Stimulated activated CD4-positive, alpha-beta T cell treated with anti-CD3 and anti-CD28 coated beads, Interleukin-12 subunit alpha, Interleukin-12 subunit beta, amount 100 ng/mL, for 48 hours (primary cell): ENCODE measurements at regions not wholly inside any gene's neighbourhood (a gene's known extent, or its start where the extent isn't known, plus 50 kb on each side); places are given as distances from the start of the nearest gene placed in this dataset.
A peak's percentile ranks its signal among the peaks of the same experiment; 100 is the strongest.
"Not testable (repeated sequence)": the region's sequence is repeated elsewhere in the genome, so short reads cannot be mapped to it uniquely, and the experiment has no call there.

Experiments used
- DNase-seq, 3 donors: peaks; one replicate each; pipeline ENCODE4 v3.0.0-alpha.2; 2020; ENCODE audit warnings: low read depth in 2 of 3, low spot score in 1 of 3

DNA sequence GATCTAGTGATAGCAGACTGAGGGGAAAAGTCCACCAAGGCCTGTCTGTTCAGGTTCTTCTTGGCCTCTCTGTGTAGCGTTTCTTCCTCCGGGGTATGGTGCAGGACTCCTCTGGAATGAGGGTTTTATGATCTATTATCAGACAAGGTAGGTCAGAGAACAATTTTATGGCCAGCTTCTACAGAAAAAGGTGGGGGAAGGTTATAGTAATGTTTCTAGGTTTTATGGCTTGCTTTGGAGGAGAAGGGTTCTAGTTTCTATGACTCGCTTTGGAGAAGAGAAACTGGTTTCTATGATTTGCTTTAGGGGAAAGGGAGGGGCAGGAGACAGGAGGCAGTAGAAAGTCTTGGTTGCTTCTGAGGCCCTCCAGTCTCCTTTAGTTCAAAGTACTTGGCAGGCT, 144.8 kb upstream of the LAMA2 start:
- no peak for DNase-seq

GRCh38 chr6:128736780-128737179, 146.2 kb upstream of the LAMA2 start:
- no peak for DNase-seq

DNA sequence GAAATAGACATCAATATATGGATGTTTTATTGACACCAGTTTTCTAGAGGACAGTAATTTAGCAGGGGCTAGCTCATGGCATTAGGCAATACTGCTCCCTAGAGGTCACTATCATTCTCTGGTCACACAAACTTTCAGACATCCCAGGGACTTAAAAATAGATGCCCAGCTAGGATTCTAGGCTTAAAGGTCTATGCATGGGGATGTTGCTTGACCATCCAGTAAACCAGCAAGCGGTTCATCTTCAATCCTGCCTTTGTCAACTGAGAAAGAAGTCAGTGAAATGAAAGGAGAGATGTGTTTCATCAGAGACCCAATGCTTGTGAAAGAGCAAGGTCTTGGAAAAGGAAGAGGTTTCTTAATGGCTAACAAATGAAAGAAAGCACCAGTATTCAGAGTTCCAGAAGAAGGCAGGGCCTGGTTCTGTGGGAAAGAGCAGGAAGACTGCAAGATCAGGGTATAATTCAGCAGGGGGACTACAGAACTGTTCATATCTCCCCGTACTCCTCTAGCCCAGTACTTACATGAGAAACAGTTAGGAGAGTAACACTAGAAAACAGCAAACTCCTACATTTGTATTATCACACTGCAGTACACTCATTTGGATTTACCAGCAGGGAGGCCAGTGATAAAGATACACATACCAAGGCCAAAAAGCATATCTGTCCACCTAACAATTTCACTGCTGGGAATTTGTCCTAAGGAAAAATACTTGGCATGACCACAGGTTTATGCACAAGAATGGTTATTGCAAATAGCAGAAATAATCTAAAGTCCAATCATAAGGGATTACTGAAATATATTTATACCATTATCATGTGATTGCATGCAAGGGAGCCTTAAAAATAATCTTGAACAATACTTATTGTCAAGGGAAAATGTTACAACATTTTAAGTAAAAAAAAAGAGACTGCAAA, 151.4 kb upstream of the LAMA2 start:
- no peak for DNase-seq

DNA sequence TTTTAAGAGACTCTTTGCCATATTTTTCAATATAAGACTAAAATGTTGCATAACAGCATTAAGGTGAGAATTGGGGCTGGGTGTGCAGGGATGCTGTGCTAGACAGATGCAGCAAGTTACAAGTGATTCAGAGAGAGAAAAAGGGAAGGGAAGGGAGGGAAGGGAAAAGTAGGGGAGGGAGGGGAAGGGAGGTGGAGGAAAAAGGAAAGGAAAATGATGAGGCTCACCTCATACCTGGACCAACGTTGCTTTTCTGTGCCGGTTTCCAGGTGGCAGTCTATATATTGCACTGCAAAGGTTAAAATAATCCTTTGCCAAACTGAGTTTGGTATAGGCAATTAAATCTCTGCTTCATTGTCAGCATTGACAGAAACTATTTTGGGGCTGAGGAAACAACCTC, 155.4 kb upstream of the LAMA2 start:
- DNase-seq = no peak

GRCh38 chr6:128725271-128726233, 157.4 kb upstream of the LAMA2 start:
- DNase-seq = peak in 2 of 3 donors; percentile 8 to 14

DNA sequence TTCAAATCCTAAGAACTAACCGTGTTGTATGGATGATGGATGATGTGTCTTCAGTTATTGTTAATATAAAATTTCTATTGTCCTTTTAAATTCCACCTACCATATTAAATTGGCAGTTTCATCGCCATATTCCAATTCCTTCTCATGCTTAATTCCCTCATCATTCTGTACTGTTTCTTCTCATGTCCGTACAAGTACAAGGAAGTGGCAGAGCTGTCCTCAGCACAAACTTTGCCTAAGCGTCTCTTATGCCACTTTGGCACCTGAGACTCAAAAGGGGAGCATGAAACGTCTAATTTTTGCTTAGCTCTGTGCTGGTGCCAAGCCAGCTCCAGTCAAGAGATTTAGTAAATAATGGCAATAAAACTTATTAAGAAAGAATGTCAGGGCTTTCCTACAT, 158.2 kb upstream of the LAMA2 start:
- no peak for DNase-seq

- no peak for DNase-seq
Measured at GRCh38 chr6:128723667-128724066, 159.3 kb upstream of the LAMA2 start.

DNA sequence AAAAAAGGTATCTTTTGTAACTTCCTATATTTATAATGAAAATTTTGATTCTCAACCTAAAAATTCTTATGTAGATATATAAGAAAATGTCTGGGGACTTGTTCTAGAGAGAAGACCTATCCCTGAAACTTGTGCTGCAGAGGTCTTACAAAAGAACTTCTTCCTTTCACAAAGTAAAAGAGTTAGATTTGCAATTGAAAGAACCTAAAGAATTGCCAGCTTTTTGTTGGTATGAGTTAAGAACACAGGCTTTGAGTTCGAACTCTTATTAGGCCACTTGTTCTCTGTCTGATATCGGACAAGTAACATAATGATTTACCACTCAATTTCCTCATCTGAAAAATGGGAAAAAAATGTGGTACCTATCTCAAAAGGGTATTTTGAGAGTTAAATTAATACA, 162.0 kb upstream of the LAMA2 start:
- DNase-seq = no peak

DNA sequence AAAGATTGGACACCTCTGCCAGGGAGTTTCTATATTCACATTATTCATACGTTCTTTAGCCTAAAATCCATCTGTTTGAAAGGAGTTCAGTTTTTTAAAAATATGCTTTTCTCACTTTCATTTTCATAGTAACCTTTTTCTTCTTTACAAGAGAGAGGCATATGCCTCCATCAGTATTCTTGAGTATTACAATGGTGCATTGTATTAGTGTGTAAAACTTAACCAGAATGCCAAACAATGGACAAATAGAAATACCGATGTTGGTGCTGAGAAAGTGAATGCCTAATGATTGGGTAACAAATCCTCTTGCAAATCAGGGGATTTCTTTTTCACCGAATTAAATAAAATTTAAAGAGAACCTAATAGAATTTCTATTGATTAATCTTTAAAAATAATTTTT, 163.2 kb upstream of the LAMA2 start:
- no peak for DNase-seq

- DNase-seq = no peak
Measured at GRCh38 chr6:128713461-128713860, 169.5 kb upstream of the LAMA2 start.

DNA sequence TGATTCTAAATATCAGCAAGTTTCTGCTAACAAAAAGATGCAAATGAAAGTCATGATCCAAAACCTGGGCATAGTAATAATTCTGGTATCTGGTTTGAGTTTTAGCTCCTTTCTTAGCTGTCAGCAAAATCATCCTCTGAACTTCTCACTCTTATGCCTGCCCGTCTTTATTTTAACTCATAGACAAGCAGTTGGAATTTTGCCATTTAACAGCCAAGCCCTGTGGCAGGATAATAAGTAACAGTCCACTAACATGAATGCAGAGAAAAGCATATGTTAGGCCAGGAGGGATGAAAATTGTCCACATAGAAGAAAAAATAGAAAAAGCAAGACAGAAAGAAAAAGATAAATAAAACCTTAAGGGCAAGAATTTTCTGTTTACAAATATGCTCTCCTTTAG, 170.0 kb upstream of the LAMA2 start:
- no peak for DNase-seq

GRCh38 chr6:128711149-128711548, 171.8 kb upstream of the LAMA2 start:
- DNase-seq = no peak

DNA sequence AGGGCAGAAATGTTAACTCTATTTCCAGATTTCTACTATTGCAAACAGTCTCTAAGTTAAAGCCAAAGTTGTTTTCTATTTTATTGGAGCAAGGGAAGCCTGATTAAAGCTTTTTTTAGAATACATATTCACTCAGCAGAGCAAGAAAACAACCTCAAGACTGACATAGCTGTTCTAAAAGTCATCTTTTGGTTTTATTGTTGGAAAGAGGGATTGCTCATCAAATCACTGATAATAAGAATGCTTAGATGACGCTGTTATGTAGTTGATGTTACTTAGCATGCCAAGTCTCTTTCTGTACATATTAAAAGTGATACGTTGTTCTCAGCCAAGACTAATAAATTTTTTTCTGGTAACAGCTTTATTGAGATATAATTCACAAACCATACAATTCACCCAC, 172.6 kb upstream of the LAMA2 start:
- no peak for DNase-seq

DNA sequence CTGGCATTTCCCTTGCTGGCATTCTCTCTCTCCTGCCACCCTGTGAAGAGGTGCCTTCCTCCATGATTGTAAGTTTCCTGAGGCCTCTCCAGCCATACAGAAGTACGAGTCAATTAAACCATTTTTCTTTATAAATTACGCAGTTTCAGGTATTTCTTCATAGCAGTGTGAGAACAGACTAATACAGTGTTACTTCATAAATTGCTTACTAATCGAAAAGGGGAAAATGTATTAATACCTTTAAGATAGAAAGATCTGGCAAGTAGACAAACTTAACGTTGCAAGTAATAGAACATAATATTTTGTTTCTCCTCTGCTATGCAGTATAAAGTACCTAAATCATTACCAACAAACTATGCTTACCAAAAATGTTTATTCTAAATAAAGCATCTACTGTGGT, 178.3 kb upstream of the LAMA2 start:
- DNase-seq = no peak

GRCh38 chr6:128703794-128704193, 179.1 kb upstream of the LAMA2 start:
- not testable (repeated sequence) for DNase-seq

DNA sequence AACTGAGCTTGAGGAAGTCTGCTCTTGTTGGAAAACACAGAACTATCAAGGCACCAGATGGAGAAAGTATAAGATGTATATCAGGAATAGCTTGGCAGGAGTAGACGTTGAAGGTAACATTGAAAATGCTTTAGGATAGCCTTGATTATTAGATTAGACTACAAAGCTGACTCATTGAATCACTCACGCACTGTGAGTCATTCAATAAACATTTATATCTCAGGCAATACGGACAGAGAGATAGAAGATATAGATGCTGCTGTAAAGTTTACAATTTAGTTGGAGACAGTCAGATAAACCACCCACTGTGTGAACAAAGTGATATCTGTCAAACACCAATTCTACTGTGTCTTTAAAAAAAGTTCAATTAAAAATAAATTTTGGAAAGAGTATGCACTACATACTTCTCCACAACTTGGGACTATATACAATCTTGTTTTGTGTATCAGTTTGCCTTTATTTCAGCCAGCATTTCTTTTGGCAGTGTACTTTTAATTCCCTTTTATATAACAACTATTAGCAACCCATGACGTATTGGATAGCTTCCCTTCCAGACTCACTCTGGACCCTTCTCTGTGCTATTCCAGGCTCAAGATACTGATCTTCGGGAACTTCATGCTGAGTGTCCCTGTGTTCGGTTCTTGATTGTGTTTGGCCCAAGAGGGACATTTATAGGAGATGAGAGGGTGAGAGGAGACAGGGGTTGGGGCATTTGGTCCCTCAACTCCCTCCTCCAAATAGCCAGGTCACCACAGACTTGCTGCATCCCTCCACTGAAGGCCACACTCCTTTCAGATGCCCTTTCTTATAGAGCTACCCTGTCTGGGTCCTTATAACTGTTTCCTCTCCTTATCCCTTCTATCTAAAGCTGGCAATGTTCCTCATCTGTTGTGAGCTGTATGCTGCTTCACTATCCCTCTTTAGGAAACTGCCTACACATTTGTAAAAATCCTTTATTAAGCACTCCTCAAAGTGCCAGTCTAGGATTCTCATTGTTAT, 176.6 kb upstream of the PTPRK start:
- no peak for DNase-seq

DNA sequence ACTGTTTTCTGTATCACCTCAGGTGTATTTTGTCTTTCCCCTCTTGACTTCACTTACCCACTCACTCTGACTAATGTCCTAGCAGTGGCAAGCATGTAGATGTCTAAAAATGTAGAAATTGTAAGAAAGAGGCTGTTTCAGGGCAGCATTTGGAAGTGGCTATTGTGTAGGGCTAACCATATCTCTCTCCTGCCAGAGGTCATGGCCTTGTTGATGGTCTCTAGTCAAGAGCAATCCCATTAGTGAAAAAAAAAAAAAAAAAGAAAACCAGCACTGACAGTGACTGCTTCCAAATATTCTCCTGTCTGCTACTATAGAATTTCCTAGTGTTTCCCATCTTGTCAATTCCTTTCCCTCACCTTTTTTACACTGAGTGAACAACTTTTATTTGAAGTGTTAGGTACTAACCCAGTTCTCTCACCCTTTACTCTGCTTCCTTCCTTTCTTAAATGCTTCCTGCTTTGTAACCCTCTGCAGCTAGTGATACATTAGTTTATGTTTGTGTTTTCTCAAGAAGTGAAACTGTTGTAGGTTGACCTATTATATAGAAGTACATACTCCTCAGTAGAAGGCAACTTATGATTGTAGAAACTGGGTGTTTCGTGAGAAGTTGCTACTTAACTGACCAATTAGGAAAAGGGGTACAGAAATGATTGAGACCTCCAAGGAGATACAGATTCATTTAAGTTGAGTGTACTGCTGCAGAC, 174.1 kb upstream of the PTPRK start:
- DNase-seq = no peak

DNA sequence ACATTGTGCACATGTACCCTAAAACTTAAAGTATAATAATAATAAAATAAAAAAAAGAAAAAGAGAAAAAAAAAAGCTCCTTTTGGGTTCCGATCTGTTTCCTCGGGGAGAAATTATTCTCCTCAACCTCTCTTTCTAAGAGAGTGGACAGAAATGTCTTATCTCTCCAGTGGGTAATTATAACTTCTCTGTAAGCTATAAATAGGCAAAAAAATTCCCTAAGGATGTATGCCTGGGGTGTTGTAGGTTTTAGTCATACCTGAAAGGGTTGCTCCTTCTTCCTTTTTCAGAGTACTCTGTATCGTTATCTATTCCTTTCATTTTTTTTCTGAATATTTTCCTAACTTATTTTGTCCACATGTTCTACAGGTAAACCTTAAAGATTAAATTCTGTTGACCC, 169.7 kb upstream of the PTPRK start:
- no peak for DNase-seq

- no peak for DNase-seq
Measured at GRCh38 chr6:128686084-128686483, 165.7 kb upstream of the PTPRK start.

GRCh38 chr6:128676456-128676855, 156.1 kb upstream of the PTPRK start:
- DNase-seq = no peak
